GM19328 (cell line): ENCODE measurements at regions not wholly inside any gene's neighbourhood (a gene's known extent, or its start where the extent isn't known, plus 50 kb on each side); places are given as distances from the start of the nearest gene placed in this dataset.
"Not testable (repeated sequence)": the region's sequence is repeated elsewhere in the genome, so short reads cannot be mapped to it uniquely, and the experiment has no call there.

Source experiments
- ATAC-seq: cut with Tn5 transposase; IDR thresholded peaks from one replicate; pipeline ENCODE4 v1.9.1; 2021; ENCODE audit warnings: mild to moderate bottlenecking, moderate library complexity; ENCODE audit not compliant: unreplicated experiment

DNA sequence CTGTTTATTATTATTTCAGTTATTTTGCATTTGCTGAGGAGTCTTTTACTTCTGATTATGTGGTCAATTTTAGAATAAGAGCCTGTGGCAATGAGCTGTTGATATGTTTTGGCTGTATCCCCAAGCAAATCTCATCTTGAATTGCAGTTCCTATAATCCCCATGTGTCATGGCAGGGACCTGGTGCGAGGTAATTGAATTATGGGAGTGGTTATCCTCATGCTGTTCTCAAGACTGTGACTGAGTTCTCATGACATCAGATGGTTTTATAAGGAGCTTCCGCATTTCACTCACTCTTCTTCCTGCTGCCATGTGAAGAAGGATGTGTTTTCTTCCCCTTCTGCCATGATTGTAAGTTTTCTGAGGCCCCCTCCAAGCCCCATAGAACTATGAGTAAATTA, 114.9 kb upstream of the SLCO6A1 start:
- no peak for ATAC-seq

DNA sequence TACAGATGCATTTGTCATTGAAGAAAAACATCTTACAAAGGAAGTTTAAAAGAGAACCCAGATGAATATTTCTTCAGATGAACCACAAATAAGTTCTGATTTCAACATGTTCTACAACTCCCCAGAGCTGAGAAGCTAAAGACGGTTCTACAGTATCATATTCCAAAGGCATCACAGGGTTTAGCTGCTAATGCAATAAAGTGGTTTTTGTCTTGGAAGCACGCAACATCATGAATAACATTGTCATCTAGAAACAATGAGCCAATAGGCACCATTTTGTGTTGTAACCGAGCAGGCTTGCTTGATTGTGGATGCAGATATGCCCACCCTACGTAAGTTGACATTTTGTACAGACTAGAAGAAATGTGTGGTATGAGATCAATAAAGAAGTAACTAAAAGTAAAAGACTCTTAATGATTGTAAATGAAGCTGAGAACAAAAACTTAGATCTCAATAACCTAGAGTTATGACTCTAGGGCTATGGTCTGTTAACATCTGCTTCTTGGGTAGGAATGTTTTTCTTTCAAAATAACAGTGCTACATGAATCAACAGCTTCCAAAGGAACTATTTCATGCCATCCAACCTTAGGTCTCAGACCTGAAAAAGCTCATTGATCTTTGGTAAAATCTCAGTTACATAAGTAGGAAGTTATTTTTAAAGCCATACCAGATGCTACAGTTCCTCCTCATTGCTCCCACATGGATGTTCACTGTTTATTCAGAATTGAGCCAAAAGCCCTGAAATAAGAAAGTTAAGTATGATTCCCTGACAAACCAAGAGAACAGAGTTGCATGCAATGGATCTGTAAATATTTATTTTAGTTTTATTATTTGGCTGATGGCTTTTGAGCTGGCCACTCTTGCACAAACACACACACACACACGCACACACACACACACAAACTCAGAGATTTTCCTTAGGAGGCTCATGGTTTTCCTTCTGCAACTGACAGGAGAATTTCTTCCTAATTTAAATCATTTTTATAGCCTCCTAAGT, 118.7 kb upstream of the SLCO6A1 start:
- ATAC-seq = no peak

DNA sequence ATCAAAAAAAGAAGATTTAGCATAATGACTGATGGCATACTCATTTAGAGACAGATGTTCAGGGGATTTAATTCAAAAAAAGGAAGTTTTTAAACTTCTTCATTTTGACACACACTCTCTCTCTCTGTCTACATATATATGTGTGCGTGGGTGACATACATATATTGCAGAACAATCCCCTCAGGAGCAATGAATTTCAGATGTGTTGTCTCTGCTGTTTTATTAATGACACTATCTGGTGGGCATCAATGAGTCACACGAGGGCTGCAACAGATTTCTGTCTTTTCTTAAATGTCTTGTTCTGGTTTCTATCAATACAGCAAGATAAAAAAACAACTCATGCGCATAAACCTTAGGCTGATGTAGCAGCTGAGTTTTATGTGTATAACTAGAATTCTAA, 123.5 kb upstream of the SLCO6A1 start:
- no peak for ATAC-seq

DNA sequence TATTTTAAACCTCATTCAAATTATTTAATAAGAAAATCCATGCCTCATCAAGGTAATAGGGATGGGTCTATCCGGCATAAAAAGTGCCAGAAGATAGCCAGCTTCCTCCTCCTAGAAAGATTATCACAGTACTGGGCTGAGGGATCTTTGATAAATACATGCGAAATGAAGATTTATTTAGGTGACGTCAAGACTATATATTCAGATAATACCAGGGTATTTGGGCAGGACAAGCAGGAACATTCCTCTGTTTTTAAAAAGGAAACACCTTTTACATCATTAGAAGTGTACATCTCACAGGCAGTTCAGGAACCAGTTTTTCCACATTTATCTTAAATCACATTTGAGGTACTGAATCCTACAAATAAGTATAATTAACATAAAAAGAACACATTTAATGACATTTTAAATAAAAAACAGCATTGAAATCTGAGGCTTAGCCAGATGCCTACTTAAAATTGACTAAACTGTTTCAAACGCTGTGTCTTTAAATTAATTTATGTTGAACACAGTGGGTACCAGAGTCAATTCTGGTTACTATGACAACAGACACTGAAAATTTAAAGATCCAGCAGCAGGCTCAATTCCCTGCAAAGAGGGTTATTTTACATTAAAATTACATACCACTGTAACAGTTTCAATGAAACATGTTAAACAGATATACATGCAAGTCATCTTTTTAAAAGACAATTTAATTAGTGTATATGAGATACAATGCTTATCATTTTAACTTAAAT, 124.7 kb upstream of the SLCO6A1 start:
- no peak for ATAC-seq

DNA sequence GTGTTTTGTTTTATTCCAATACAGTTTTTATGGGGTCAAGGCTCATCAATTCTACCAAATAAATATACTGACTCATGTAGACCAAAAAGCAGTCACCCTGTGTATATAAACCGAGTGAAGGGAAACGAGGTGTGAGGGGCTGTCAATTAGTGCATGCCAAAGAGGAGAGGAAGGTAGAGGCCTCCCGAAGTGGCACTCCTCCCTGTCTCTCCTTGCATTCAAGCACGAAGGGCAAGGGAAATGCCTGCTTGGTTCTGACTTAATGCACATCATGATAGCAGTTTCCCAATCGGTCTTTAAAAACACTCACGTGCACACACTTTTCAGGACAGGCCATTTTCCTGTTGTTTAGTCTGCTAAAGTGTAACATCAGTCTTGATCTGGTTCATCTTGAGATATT, 125.6 kb upstream of the SLCO6A1 start:
- ATAC-seq = no peak

DNA sequence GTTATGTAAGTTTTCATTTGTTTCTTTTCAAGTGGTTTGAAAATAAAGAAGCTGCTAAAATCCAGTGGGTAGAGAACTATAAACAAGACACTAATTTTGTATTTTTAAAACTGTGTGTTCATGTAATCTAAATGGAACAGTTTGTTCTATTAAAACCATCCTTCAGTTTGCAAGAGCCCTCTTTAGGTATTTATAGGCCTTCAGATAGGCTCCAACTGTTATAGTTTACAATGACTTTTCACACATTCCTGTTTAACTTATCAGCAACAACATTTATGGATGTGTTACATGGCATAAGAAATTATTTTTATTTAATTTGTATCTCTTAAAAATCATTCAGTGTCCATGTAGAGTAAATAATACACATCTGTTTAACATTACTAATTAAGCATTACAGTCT, 126.7 kb upstream of the SLCO6A1 start:
- ATAC-seq = no peak

DNA sequence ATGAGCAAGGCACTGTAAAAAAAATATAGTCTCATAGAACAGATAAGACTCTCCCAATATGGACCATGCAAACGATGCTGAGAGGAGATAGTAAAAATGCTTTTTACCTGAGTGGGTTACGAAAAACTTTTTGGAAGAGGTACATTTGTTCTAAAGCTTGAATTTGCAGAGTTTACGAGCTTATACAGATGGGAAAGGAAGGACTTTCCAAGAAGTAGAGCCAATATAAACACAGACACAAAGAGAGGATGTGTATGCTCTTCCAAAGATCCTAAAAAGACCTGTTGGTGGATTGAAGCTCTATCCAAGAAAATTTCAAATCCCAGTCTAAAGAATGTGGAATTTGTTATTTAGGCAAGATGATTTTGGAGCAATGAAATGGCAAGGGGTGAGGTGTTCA, 127.1 kb upstream of the SLCO6A1 start:
- ATAC-seq = no peak

DNA sequence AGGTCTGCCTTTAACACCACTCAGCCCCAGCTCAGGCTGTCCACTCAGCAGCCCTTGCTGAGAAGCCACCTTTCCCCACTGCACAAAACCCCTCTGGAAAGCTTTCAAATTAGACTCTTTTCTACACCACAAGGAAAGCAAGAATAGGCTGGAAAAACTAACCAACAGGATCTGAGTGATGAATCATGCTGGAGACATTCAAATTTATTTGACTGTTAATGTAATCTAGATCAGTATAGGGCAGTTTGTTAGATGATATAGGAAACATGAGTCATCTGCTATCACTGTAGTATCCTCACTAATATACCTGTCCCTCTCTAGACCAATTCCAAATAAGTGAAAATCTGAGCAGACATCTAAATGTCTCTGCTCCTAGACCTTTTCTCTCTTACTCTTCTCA, 127.8 kb upstream of the PAM start:
- no peak for ATAC-seq

DNA sequence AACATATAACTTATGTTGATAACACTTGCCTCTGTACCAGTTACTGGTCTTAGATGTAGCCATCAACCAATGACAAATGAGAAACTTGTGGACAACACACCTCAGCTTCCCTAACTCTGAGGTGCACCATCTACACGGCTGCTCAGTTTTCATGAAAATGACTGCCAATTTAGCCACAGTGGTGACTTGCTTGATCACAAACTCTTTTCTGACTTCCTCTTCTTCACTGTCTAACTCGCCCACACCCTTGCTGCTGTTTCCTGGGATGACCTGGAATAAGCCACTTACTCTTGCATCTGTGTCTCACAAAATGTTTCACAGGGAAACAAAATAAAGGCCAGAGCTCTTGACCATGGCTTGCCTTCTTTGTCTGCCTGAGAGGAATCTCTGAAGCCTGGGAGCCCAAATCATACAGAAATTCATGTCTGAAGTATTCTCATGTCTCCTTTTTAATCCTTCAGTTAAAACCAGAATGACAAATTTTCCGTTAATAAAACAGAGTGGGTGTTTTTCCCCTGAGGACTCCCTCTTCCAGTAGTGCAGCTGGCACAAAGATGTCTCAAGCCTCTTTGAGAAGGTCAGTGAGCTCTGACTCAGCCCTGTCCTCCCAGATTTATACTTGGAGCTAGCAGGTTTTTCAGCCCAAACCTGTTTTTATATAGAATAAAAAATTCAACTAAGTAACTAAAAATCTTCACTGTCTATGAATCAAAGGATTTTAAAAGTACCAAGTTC, 126.5 kb upstream of the PAM start:
- no peak for ATAC-seq

DNA sequence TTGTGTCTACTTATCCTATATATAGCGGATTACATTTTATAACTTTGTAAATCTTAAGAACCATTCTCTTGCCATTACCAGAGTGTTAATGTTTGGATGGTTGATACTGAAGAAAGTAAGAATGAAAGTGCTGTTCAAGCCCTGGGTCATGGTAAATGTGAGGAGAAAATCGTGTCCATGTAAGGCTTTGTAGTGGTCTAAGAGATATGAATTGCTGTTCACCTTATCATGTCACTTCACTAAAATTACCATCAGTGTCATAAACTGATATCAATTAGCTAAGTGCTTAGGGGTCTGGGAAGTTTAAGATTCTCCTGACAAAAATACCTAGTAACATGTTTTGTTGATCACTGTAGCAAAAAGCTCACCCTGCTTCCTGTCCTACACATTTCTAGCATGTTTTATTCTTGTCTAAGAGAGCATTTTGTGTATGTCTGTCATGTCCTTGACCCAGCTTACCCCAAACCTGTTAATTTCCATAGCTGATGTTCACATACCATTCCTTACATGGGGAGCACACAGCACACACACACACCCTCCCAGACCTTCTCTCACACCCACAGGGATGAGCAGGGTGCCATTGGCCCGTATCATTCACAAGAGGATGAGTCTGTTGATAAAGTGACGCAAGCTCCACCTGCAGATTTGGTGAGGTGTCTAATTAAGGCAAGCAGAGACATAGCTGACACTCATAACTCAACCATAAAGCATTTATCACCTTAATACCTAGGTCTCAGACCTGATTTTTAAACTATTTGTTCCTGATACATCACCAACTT, 125.1 kb upstream of the PAM start:
- ATAC-seq = no peak

DNA sequence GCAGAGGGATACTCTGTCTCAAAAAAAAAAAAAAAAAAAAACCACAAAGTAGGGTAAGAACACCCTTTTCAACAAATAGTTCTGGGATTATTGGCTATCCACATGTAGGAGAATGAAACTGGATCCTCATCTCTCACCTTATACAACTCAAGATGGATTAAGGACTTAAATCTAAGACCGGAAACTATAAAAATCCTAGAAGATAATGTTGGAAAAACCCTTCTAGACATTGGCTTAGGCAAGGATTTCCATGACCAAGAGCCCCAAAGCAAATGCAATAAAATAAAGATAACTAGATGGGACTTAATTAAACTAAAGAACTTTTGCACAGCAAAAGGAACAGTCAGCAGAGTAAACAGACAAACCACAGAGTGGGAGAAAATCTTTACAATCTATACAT, 119.7 kb upstream of the PAM start:
- not testable (repeated sequence) for ATAC-seq

DNA sequence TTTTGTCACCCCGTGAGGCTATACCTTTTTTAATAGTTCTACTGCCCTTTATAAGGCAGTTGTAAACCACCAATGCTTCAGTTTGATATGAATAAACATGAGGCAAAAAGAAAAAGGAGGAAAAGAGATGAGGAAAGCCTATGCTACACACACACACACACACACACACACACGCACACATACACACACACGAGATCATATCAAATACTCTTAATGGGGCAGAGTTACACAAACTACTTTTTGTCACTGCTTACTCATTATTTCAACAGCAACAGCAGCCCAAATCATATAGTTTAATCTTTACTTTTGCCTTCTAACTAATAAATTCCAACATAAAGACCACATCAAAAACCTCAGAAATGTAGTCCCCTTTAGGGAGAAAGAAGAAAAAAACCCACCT, 116.8 kb upstream of the PAM start:
- ATAC-seq = no peak

DNA sequence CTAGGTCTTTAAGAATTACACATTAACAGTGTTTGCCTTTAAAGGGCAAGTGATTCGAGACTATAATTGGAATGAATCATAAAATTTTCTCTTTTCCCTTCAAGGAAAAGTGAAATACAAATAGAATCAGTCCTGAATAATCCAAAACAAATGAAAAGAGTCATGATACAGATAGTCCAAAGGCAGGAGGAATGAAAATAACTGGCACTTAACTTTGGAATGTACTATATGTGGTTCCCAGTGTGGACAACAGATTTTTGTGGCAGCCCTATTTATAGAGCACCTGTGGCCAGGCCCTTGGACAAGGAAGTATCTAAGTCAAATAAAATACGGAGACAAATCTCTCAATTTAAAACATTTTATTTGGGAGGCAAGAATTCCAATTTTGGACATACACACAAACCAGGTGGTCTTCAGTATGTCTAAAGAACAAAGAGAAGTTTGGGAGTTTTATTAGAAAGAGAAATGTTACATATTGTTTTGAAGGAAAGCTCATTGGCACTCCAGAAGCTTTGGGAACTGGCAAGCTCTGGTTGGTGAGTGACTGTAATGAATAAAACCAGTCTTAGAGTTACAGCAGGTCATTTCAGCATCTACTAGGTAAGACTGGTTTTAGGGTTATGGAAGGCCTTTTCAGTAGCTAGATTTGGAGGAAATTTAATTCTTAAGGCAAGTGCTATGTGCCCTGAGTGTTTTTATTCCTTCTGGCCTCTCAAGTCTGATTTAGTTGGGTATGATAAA, 116.0 kb upstream of the PAM start:
- ATAC-seq = no peak

DNA sequence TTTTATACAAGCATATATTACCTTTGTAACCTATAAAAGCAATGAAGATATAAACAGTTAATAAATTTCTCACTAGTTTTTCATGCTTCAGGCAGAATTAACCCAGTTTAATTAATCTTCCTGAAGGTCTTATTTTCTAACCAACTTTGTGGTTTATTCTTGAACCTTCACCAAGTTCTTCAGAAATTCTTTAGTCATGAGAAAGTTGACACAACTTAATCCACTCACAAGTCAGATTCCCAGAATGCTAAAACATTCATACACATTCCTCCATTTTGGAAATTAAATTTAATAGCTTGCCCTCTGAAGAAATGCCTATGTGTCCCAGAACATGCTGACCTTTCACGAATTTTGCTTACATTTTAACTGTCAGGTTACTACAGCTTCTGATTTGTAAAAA, 105.4 kb upstream of the PAM start:
- no peak for ATAC-seq

DNA sequence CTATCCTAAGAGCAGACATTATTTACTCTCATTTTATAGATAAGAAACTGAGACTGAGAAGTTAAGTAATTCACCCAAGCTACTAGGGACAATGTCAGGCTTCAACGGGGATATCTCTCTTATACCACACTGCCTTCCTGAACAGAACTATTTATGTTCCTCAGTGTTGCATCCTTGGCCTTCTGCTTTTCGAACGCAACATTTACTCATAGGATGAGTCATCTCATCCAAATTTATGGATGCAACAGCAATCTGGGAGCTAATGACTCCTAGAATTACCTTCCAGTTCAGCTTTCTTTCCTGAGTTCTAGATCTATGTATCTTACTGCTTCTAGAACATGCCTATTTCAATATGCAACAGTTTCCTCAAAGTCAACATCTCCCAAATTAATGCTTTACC, 103.6 kb upstream of the PAM start:
- ATAC-seq = no peak

DNA sequence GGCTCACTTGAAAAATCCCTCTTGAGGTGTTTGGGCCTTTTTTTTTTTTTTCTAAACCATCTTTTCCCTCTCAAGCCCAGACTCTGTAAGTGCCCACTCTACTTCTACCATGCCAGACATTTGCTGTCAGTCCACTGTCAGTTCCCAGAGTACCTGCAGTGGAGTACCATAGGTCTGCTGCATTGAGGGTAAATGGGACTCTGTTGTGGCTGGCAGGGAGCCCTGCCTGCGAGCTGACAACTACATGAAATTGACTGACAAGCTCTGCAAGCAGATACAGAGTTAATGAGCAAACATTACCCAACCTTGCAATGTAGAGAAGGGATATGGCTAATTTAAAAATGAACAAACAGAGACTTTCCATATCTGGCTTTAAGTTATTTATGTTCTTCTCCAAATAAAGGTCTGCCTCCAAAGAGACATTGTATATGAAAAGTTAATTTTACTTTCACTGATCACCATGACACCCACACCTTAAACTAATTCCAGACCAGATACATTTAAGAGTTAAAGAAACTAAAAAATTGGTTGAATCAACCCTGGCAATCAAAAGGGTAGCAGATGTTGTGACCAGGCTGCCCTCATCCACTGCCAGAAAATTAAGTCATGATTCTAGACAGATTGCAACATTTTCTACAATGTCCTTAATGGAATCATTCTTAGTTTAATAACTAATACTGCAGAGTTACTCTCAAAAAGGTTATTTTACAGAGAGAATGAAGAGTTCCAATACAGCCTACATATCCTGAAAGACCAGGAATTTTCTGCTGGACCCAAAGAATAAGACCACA, 100.4 kb upstream of the PAM start:
- ATAC-seq = no peak

DNA sequence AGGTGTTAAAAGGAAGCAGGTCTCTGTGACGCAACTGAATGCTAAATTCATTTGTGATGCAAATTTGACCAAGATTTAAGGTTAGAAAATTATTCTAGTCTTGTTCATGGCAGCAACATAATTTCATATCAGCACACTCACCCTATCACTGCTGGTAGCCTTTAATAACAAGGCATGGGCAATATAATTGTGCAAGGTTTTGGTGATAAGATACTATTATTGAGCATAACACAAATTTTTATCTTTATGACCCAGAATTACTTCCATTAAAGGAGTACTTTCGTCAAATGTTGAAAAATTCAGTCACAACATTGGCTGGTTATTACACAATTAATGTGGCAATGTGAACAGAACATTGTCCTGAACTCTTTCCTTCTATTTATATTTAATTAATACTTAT, 96.0 kb upstream of the PAM start:
- ATAC-seq = no peak

DNA sequence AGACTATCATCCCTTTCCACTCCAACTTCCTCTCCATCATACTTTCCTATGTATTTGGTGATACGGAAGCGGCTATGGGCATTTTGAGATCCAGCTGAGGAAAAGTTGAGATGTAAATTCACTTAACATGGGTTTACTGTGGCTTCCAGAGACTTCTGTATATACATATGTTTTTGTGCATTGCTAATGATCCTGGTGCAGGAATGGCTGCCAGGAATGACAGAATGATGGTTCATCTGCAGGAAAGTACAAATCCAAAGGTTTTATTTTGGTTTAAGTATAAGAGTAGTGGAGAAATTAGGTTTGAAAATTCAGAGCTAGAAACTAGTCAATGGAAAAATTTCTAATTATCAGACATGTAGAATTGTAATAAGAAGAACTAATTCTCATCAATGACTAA, 95.0 kb upstream of the PAM start:
- ATAC-seq = no peak
